Caco-2 (cell line): ENCODE measurements at regions not wholly inside any gene's neighbourhood (a gene's known extent, or its start where the extent isn't known, plus 50 kb on each side); places are given as distances from the start of the nearest gene placed in this dataset.

ENCODE experiments used
- BruUV-seq: library from RNA; stranded (reverse); fragments of 400-500 nt; replicated peaks from 2 replicates; lab custom pipeline; 2021; lab: Mats Ljungman, UMichigan
- CTCF ChIA-PET: fragments of 300-600 bp; sonication (Branson Sonifier 250); formaldehyde crosslinking; loops from one replicate; lab custom pipeline; 2022; ENCODE audit warnings: antibody characterized with exemption; lab: Charles Lee
- POLR2A ChIA-PET: fragments of 300-600 bp; sonication (Branson Sonifier 250); formaldehyde crosslinking; loops from one replicate; lab custom pipeline; 2022; ENCODE audit warnings: antibody characterized with exemption; lab: Charles Lee
- DNase-seq, 2 experiments: peaks; one replicate each; pipeline versions ENCODE4 v3.0.0 to v3.0.0-alpha.2; 2020 to 2022
- H3K27me3 ChIP-seq: replicated peaks from 2 replicates; pipeline ENCODE4 v1.6.0; 2011; ENCODE audit warnings: low read length; ENCODE audit not compliant: control insufficient read depth, insufficient read depth
- H3K36me3 ChIP-seq: 2 replicates; pipeline ENCODE4 v1.5.1; 2011; ENCODE audit warnings: low read length; ENCODE audit not compliant: control insufficient read depth, insufficient read depth
- H3K4me1 ChIP-seq: fragments of 250-450 bp; sonication (Bioruptor Pico); 2 replicates; pipeline ENCODE4 v1.5.1; 2020; ENCODE audit warnings: mild to moderate bottlenecking
- H3K4me3 ChIP-seq: 2 replicates; pipeline ENCODE4 v1.5.1; 2011; ENCODE audit warnings: low read depth, mild to moderate bottlenecking, control low read depth, low read length
- H3K9me3 ChIP-seq: fragments of 250-450 bp; sonication (Bioruptor Pico); 2 replicates; pipeline ENCODE4 v1.5.1; 2020; ENCODE audit warnings: mild to moderate bottlenecking, moderate library complexity
- H3K27ac Mint-ChIP-seq: one replicate; pipeline ENCODE4 v1.8.0; 2022; ENCODE audit warnings: mixed read lengths; ENCODE audit not compliant: unreplicated experiment
- H3K27me3 Mint-ChIP-seq: one replicate; pipeline ENCODE4 v1.8.0; 2022; ENCODE audit warnings: mixed read lengths; ENCODE audit not compliant: insufficient read depth, unreplicated experiment
- H3K36me3 Mint-ChIP-seq: one replicate; pipeline ENCODE4 v1.8.0; 2022; ENCODE audit warnings: mild to moderate bottlenecking, mixed read lengths; ENCODE audit not compliant: insufficient read depth, unreplicated experiment
- H3K4me1 Mint-ChIP-seq: one replicate; pipeline ENCODE4 v1.8.0; 2022; ENCODE audit warnings: low read depth, mixed read lengths; ENCODE audit not compliant: unreplicated experiment
- H3K4me3 Mint-ChIP-seq: one replicate; pipeline ENCODE4 v1.8.0; 2022; ENCODE audit warnings: mild to moderate bottlenecking, moderate library complexity, mixed read lengths; ENCODE audit not compliant: unreplicated experiment
- H3K9me3 Mint-ChIP-seq: one replicate; pipeline ENCODE4 v1.8.0; 2022; ENCODE audit warnings: mixed read lengths; ENCODE audit not compliant: unreplicated experiment
- intact Hi-C: fragments of 100-400 bp; cut with micrococcal nuclease; formaldehyde crosslinking; loops from one replicate; pipeline ENCODE4 v1.10.0; 2022; ENCODE audit not compliant: unreplicated experiment
- TF ChIP-seq, protein P1 (sequence below), 2 experiments: fragments of 200-600 bp in 1 of 2; IDR thresholded peaks; 1 replicate in 1 of 2; 2 replicates in 1 of 2; pipeline versions ENCODE4 v1.5.1 to v1.8.0; 2011 to 2022; ENCODE audit warnings: antibody characterized with exemption in 1 of 2, control low read depth in 1 of 2, inconsistent platforms in 1 of 2, low read depth in 1 of 2, low read length in 1 of 2, mild to moderate bottlenecking in 1 of 2, moderate library complexity in 1 of 2; ENCODE audit not compliant: insufficient read depth in 1 of 2, severe bottlenecking in 1 of 2, unreplicated experiment in 1 of 2

DNA sequence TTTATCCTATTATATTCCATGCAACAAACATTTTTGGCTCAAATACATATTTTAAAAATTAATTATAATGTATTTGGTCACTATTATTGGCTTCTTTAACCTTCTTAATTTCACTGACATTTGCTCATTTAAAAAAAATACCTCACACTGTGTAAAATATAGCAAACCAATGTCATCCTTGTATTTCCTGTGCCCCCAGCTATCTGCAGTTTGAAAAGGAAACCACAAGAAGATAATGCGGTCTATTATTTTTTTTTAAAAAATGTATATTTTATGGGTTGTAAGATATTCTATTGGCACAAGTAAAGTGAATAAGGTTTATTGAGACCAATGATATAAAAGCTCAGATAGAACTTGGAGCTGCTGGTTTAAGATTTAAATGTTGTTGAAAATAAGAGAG is 904.2 kb downstream of the SI start:
- ChIA-PET CTCF (no interaction called here), POLR2A (no interaction called here)
- Histone ChIP-seq H3K27me3 (no peaks in the 10 kb centered on the region), H3K9me3 (no peaks in the 10 kb centered on the region), H3K4me1 (no peaks in the 10 kb centered on the region), H3K36me3 (no peaks in the 10 kb centered on the region), H3K4me3 (no peak overlapping the region)
- BruUV-seq, result no TSS peak
- Mint-ChIP-seq H3K4me1 (no peaks in the 10 kb centered on the region), H3K9me3 (no peaks in the 10 kb centered on the region), H3K4me3 (no peak overlapping the region), H3K27ac (no peak overlapping the region), H3K27me3 (no peaks in the 10 kb centered on the region), H3K36me3 (no peaks in the 10 kb centered on the region)
- intact Hi-C loops, result no loop called here
- TF ChIP-seq, protein P1, sequence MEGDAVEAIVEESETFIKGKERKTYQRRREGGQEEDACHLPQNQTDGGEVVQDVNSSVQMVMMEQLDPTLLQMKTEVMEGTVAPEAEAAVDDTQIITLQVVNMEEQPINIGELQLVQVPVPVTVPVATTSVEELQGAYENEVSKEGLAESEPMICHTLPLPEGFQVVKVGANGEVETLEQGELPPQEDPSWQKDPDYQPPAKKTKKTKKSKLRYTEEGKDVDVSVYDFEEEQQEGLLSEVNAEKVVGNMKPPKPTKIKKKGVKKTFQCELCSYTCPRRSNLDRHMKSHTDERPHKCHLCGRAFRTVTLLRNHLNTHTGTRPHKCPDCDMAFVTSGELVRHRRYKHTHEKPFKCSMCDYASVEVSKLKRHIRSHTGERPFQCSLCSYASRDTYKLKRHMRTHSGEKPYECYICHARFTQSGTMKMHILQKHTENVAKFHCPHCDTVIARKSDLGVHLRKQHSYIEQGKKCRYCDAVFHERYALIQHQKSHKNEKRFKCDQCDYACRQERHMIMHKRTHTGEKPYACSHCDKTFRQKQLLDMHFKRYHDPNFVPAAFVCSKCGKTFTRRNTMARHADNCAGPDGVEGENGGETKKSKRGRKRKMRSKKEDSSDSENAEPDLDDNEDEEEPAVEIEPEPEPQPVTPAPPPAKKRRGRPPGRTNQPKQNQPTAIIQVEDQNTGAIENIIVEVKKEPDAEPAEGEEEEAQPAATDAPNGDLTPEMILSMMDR (IDR thresholded peaks at IDR 0.05; ENCODE audit: insufficient read depth in 1 of 2, low read depth in 1 of 2, low read length in 1 of 2, severe bottlenecking in 1 of 2, unreplicated experiment in 1 of 2), result no peak
- no peak for DNase-seq

DNA sequence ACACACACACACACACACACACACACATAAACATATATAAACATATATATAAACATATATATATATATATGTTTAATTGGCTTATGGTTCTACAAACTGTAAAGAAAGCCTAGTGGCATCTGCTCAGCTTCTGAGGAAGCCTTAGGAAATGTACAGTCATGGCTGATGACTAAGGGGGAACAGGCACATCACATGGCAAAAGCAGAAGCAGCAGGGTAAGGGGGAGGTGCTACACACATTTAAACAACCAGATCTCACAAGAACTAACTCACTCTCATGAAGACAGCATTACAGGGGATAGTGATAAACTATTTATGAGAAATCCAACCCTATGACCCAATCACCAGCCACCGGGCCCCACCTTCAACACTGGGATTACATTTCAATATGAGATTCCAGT is 922.9 kb downstream of the SI start:
- intact Hi-C loops, result no loop called here
- Histone ChIP-seq H3K9me3 (no peaks in the 10 kb centered on the region), H3K36me3 (no peaks in the 10 kb centered on the region), H3K27me3 (no peaks in the 10 kb centered on the region), H3K4me3 (no peak overlapping the region), H3K4me1 (no peaks in the 10 kb centered on the region)
- peaks cover 26% of the 10 kb centered on the region for H3K9me3 Mint-ChIP-seq
- DNase-seq, result no peak
- no peaks in the 10 kb centered on the region for H3K4me1 Mint-ChIP-seq
- TF ChIP-seq, protein P1 (IDR thresholded peaks at IDR 0.05; ENCODE audit: insufficient read depth in 1 of 2, low read depth in 1 of 2, low read length in 1 of 2, severe bottlenecking in 1 of 2, unreplicated experiment in 1 of 2), result no peak
- no peaks in the 10 kb centered on the region for H3K27me3 Mint-ChIP-seq
- no peak overlapping the region for H3K4me3 Mint-ChIP-seq
- H3K36me3 Mint-ChIP-seq, result no peaks in the 10 kb centered on the region
- BruUV-seq, result no TSS peak
- CTCF ChIA-PET, result no interaction called here
- POLR2A ChIA-PET, result no interaction called here
- H3K27ac Mint-ChIP-seq, result no peak overlapping the region

DNA sequence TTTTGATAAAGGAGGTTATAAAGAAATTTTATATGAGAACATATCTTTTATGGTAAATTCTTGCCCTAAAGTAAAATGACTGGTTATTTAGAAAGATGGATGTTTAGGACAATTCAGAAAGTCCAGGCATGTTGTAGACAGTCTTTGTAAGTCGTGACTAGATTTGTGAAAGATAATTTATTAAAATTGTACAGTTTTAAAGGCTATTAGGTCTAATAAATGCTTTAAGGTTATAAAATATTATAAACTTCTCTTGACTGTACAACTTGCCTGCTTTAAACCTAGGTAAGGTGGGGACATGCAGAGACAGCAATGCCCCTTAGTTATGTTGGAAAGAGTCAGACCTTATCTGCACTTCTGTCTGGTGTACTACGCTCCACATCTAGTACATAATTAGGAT is 933.5 kb downstream of the SI start:
- BruUV-seq, result no TSS peak
- Histone ChIP-seq H3K9me3 (no peaks in the 10 kb centered on the region; the same call in none of the 2 replicates), H3K4me3 (no peak overlapping the region), H3K27me3 (no peaks in the 10 kb centered on the region), H3K4me1 (no peaks in the 10 kb centered on the region), H3K36me3 (no peaks in the 10 kb centered on the region)
- ChIA-PET CTCF (no interaction called here), POLR2A (no interaction called here)
- peaks cover 41% of the 10 kb centered on the region for H3K9me3 Mint-ChIP-seq
- H3K4me1 Mint-ChIP-seq, result no peaks in the 10 kb centered on the region
- H3K36me3 Mint-ChIP-seq, result no peaks in the 10 kb centered on the region
- TF ChIP-seq, protein P1 (IDR thresholded peaks at IDR 0.05; ENCODE audit: insufficient read depth in 1 of 2, low read depth in 1 of 2, low read length in 1 of 2, severe bottlenecking in 1 of 2, unreplicated experiment in 1 of 2), result no peak
- H3K4me3 Mint-ChIP-seq, result no peak overlapping the region
- H3K27me3 Mint-ChIP-seq, result no peaks in the 10 kb centered on the region
- no peak overlapping the region for H3K27ac Mint-ChIP-seq
- DNase-seq, result no peak
- intact Hi-C loops, result no loop called here
